HG03196 (cell line): ENCODE measurements at regions not wholly inside any gene's neighbourhood (a gene's known extent, or its start where the extent isn't known, plus 50 kb on each side); places are given as distances from the start of the nearest gene placed in this dataset.

Experiments
- ATAC-seq: cut with Tn5 transposase; IDR thresholded peaks from one replicate; pipeline ENCODE4 v1.9.1; 2021; ENCODE audit not compliant: unreplicated experiment

DNA sequence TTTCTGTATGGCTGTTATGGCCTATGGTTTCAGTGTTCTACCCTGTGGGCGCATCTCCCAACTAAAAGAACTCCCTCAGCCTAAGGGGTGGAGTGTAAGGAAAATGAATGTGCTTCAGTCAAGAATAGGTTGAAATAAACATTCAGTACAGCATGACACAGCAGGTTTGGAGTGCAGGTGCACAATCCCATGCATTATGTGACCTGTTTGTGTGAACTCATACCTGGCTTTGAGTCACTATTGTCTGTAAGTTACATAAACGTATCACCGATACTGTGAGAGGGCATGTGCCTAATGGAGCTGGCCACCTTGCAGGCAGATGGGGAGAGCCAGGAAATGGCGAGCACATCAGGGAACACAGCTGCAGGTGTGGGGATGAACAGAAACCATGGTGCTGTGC is 216.0 kb downstream of the DSEL start:
- ATAC-seq, result no peak

DNA sequence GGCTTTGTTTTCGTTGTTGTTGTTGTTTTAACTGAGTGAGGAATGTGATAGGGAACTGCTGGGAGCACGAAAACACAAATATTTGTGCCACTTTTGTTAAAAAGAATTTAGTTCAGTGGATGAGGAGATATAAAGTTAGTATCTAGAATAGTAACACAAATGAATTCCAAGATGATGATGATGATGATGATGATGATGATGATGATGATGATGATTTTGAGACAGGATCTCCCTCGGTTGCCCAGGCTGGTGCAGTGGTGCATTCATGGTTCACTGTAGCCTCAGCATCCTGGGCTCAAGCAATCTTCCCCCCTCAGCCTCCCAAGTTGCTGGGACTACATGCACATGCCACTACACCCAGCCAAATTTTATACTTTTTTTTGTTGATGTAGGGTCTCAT is 223.7 kb downstream of the DSEL start:
- ATAC-seq, result no peak

DNA sequence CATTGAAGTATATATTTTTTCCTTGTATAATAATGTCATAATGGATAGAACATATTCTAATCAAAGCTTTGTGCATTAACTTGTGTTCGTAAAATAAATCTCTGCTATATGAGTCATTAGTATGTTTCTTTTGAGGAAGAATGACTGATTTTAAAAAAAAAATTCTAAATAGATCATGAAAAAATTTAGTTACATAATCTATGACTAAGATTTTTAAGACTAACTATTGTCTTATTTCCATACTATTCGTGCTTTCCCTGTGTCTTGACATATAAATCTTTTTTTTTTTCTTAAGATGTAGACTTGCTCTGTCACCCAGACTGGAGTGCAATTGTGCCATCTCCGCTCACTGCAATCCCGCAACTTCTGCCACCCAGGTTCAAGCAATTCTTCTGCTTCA is 226.1 kb downstream of the DSEL start:
- ATAC-seq, result no peak

DNA sequence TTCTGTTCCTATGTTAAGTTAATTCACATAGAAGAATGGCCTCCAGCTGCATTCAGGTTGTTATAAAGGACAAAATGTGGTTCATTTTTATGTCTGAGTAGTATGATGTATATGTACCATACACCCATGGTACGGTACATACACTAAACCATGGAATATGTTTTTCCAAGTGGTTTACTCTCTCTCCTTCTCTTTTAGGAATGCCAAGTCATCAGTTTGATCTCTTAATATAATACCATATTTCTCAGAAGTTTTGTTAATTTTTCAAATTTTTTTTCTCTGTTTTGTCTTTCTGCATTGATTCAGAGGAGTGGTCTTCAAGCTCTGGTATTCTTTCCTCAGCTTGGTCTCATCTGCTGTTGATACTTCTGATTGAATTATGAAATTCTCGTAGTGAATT is 230.9 kb downstream of the DSEL start:
- ATAC-seq, result no peak

DNA sequence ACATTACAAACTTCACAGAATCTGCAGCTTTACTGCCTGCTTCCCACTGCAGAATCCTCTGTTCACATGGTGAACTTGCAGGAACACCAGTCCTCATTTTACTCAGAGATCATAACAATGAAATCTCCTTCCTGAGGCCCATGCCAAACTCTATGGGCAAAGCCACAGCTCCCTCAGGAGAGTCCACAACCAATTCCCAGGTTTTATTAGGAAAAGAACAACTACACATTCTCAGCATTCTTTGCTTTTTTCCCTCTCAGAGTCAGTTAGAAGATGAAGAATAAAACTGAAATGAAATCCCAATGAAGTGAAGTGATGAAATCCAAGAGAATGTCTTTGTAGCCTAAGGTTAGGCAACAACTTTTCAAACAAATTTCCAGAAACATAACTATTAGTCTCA is 233.7 kb downstream of the DSEL start:
- no peak for ATAC-seq

DNA sequence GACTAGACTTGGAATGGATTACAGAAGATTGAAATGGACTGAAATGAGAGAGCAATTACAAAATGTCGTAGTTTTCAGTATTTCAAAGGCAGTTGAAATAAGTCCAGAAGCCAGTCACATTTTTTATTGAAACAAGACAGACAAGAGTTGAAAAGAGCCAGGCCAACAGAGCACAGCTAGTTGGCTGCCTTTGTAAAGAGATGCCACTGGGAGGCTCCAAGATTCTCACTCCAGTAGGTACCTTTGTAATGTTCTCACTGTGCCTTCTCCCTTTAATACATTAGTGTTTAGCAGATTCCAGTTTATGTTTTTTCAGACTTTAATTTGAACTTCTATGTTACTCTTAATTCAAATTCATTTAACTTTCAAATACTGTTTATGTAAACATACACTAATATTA is 234.8 kb downstream of the DSEL start:
- no peak for ATAC-seq

DNA sequence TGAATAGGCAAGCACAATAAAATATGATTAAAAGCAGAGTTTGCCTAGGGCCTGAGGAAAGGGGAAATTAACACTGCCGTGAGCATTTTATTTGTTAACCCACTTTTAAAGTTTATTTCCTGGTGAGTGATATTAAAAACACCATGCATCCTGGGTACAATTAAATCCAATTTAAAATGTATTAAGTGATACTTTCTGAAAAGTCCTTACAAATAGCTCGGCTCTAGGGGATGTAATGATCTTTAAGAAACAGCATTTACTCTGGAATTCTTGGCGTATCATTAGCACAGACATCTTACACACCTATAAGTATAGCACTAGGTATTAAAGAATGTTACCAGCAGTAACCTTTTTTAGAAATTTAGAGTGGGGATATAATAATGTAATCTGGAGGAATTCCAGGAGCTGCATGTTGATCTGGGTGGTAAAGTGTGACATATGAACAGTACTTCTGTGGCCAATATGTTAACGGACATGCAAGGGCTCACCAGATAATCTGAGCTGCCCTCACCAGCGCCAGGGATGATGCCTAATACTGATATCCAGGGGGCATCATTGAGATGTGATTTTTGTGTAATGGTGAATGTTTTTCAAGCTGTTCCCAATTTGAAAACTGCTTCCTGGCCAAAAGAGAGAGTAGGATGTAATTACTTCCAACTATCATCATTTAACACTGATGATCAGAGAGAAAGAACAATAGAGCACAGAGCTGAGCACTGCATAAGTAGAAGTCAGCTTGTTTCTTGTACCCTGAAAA is 235.9 kb downstream of the DSEL start:
- ATAC-seq, result no peak

DNA sequence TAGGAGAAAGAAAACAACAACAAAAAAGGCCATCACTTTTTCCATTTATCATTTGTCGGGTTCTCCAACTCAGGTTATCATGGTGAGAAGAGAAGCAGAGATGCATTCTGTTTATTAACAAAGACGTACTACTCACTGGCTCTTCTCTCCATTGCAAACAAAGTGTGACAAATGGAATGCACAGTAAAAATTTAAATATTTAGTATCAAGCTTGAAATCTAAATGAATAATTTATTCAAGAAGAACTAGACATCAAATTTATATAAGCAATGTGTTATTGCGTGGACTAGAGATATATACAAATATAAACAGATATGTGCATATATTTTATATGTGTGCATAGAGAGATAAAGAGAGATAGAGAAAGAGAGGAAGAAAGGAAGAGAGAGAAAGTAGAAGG is 236.5 kb downstream of the DSEL start:
- ATAC-seq, result no peak

DNA sequence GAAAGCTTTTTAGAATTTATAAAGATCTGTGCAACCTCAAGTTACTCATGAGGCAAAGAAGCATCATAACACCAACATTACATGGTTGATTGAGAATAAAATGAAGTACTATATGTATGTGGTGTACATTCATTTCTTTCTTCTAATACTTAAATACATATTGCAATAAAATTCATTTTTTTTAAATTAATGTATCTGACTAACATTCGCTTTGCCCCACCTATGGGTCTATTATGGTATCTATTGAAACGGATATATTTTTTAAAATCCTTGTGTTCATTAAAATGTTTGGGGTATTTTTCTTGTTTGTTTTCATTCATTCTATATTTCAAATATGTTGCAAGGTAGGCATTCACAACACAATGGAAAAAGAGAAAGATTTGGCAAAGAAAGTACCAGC is 237.5 kb downstream of the DSEL start:
- ATAC-seq, result no peak

DNA sequence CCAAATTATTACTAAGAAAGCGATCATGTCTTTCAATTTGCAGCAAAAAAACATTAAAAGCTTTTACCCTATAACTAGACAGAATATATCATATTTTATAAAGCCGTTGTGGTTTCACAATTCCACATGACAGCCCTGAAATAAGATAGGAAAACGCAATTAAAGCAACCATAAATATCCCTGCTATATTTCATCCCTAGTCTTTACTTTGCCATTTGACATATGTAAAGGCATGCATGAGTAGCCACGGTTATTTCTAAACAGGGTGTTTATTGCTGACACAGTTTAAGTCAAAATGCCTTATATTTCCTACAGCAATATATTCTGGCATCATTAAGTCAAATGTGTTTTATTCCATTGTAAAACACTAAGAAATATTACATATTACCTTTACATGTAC is 239.9 kb downstream of the DSEL start:
- ATAC-seq, result no peak

DNA sequence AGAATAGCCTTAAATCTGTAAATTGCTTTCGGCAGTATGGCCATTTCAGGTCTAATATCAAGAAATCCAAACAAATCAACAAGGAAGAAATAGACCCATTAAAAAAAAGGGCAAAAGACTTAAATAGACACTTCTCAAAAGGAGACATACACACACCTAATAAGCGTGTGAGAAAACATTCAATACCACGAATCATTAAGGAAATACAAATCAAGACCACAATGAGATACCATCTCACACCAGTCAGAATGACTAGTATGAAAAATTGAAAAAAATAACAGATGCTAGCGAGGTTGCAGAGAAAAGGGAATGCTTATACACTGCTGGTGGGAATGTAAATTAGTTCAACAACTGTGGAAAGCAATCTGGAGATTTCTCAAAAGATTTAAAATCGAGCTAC is 243.2 kb downstream of the DSEL start:
- ATAC-seq, result no peak

DNA sequence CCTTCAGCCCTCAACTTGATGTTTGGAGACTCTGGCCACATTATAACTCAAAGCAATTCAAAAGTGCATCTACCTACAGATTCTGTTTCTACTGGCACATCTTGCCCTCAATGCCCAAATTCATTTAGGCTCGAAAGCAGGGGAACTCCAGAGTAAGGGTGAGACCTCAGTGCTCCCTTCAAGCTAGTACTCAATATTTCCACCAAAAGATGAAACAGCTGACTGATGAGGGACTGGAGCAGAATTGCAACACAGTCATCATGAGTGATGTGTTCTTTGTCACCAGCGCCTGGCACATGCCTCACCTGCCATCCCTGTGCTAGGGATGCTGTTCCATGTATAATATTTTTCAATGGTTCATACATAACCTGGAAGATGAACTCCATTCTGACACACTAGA is 247.3 kb downstream of the DSEL start:
- ATAC-seq, result no peak

DNA sequence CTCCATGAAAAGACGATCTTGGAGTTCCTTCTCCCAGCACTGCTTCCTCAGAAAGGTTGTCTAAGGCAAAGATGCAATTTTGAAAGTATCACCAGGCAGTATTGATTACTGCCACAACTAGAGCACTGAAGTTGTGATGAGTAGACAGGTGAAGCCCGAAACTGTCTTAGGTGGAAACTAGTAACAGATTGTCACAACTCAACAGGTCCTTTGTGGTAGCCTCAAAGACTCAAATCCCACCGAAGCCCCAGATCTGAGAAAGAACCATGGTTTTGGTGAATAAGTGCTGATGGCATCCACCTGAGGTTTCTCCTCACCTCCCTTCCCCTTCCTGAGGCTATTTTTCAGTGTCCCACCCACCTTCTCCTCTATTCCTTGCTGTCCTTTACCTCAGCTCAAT is 248.0 kb downstream of the DSEL start:
- no peak for ATAC-seq

DNA sequence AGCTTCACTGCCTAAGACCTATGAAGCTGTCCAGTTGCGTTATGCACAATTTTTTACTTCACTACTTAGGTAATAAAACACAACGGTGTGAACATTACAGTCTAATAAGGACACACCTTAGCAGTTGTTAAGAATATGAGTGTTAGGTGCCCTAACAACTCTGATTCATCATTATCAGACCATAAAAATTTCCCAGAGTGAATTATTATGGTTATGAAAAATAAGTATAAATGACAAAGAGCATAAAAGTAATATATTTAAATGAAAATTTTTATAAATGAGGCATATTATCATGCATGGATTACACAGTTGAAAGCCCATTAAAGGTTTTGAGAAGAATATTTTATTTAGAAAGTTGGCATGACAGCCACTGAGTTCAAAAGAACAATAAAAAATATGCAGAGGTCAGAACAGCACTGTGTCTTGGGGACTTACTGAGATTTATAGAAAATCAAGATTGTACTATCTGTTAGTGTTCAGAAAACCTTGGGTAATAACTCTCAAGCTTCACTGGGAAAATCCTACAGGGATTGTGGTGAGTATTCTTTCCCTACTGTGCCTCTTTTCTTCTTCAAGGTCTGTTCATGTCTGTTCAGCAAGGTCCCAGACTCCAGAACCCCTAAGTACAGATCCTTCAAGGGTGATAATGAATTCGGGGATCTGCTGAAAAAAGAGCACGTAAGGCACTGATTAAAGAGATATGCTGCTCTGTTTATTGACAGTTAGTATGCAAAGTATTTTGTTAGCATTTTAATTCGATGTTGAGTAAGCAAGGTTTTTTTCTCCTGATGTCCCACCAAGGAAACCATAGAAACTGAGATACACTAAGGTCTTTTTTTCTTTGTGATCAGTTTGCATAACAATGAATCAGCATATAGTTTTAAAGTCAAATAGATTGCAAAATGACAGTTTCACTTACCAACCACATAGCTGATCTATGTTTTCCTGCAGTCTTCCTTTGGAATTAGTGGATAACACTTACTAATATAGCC is 250.0 kb downstream of the DSEL start:
- no peak for ATAC-seq

DNA sequence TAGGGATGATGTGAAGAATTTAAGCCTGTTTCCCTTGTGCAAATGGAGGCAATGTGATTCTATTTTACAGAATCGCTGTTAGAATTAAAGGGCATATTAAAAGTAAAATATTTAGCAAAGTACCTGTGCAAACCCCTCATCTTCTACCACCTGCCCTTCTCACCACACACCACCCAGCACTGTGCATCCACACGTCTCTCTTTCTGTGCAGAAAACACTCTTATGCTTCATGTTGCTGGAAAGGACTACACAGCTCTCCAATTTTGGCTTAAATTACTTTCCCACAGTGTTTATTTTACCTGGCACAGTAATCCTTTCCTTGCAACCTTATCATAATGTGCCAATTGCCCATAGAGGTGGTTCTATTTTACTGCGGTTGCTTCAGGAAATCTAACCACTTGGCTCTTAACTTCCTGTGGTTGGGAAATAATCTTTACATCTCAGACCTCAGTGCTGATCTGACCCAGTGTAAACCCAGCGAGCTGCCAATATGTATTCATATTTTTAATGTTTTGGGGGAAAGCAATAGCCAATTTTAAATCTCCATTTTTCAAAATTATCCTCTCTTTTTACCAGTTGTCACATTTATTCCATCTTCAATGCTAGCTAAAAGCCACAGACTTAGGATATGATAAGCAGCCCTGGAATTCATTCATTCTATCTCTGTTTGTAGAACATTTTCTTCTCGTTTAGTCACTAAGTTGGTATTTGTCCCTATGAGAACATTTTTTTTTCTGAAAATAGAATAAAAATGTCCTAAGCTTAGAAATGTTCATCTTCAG is 250.9 kb downstream of the DSEL start:
- no peak for ATAC-seq

DNA sequence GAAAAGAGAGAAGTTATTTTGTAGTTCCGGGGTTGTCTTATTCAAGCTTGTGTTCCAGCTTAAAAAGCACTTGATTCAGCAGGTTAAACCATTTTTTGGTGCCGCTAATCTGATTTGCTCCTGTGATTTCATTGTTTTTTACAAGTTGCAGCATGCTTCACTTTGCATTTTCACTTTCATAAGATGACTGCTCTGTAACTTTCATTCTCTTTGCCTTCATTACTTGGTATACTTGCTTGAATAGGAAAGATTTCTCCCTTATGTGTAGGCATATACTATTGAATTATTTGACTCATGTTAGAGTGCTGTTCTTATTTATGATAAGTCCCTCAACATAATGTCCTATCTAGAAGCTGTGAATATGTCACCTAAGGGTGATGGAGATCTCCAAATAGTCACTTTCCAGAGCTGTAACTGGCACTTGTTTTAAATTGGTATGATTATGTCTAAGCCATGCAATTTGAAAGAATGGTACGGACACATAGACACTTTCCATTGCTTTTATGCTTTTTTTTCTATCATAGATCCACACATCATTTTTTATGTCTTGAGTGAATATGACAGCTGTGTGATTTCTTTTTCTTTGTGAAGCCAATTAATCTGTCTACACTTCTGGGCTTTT is 254.5 kb downstream of the DSEL start:
- no peak for ATAC-seq

DNA sequence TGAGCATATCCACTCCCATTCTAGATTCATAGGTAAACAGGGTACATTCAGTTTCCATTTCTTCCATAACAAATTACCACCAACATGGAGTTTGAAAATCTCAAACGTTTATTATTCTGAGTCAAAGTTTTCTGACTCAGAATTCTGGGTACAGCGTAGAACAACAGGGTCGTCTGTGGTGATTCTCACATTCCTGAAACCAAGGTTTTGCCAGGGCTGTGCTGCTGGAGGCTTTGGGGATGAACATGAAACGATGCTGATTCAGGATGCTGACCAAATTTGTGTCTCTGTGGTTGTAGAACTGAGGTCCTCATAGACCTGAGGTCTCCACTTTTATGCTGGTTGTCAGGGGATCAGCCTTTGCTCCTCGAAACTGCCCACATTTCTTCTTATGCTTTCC is 255.7 kb downstream of the DSEL start:
- ATAC-seq, result no peak

DNA sequence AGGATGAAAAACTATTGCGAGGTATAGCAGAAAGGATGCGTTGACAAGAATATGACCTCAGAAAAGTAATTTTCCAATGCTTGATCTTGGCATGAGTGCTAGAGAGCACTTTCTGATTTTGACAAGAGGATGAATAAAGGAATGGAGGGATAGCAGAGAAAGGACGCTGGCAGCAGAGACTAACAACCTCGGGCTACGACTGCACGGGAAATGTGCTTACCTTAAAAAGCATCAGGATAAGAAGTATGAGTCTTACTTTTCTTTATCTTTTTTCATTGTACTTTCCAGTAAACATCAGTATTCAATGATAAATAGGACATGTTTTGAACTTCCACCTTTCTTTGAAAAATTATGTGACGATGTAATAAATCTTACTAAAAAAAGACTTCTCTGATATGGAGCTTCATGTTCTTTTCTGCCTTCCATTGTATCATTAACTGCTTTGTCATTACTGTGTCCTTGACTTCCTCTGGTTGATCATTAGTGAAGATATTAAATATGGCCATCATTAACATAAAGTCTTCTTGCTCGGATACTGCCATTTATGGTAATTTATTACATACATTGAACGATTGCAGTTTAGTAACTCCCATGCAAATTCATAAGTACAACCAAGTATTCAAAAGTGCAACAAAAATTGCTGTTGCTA is 265.6 kb downstream of the DSEL start:
- ATAC-seq, result no peak

DNA sequence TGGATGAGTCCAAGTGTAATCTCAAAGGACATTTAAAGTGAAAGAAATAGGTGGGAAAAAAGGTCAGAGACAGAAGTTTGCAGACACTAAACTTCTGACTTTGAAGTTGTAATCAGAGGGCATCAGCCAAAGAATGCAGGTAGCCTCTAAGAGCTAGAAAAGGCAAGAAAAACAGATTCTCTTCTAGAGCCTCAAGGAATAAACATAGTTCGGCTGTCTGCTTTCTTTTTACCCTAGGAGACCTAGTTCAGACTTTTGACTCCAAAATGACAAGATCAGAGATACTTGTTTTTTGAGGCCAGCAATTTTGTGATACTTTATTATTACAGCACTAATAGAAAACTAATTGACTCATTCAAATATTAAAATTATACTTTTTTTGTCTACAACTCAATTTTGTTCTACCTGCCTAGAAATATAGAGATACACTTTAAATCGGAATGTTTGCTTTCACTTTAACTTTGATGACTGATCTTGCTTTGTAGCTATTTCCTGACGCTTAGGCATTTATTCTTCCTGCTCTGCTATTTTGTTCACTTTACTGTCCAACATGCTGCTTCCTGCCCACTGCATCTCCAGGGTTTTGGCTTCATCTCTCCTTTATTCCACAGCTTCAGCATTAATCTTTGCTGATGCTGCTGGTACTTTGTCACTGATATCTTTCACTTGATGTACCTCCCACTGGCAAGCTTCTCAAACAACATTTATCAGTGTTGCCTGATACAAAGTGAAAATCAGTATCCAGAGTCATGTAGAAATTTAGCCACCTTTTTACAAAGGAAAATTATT is 272.5 kb downstream of the DSEL start:
- peak; percentile 54 for ATAC-seq

DNA sequence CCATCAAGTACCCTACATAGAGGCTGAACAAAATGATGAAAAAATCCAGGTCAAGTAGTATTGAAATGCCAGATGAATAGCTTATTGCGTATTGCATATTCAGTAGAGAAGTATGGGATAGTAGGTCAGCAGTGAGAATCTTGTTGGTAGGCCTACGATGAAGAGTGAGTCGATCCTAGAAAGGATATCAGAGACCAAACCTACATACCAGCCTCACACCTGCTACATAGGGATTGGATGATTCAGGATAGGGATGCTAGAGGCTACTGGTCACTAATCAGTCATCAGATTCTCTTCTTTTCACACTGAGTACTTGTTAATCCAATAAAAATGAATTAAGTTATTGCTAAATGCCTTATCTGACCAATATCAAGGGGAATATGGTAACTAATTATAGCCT is 274.5 kb downstream of the DSEL start:
- ATAC-seq, result no peak
